RWPE2 (cell line): ENCODE measurements at regions not wholly inside any gene's neighbourhood (a gene's known extent, or its start where the extent isn't known, plus 50 kb on each side); places are given as distances from the start of the nearest gene placed in this dataset.

Source experiments
- ATAC-seq: fragments of 200-7000 bp; cut with Tn5 transposase; 3 replicates; pipeline ENCODE4 v1.9.1; 2021; ENCODE audit warnings: low read depth
- DNase-seq: peaks from one replicate; pipeline ENCODE4 v3.0.0-alpha.2; 2020; ENCODE audit warnings: low spot score
- H3K27ac ChIP-seq: fragments of 450-650 bp; 2 replicates; pipeline ENCODE4 v1.5.1; 2017; ENCODE audit warnings: mild to moderate bottlenecking; ENCODE audit not compliant: poor library complexity, severe bottlenecking
- H3K27me3 ChIP-seq: fragments of 250-450 bp; sonication (Bioruptor Pico); 2 replicates; pipeline ENCODE4 v1.5.1; 2021; ENCODE audit warnings: mild to moderate bottlenecking, moderate library complexity; ENCODE audit not compliant: insufficient read depth, poor library complexity, severe bottlenecking
- H3K36me3 ChIP-seq: fragments of 250-450 bp; sonication (Bioruptor Pico); 2 replicates; pipeline ENCODE4 v1.5.1; 2020; ENCODE audit warnings: low read depth, mild to moderate bottlenecking, moderate library complexity
- H3K4me1 ChIP-seq: fragments of 250-450 bp; sonication (Bioruptor Pico); 2 replicates; pipeline ENCODE4 v1.5.1; 2021; ENCODE audit warnings: mild to moderate bottlenecking, moderate library complexity; ENCODE audit not compliant: insufficient read depth, poor library complexity, severe bottlenecking
- H3K4me3 ChIP-seq: fragments of 250-450 bp; sonication (Bioruptor Pico); 2 replicates; pipeline ENCODE4 v1.5.1; 2021; ENCODE audit warnings: mild to moderate bottlenecking, moderate library complexity; ENCODE audit not compliant: severe bottlenecking
- H3K9me3 ChIP-seq: fragments of 250-450 bp; sonication (Bioruptor Pico); 2 replicates; pipeline ENCODE4 v1.5.1; 2021; ENCODE audit warnings: mild to moderate bottlenecking, moderate library complexity; ENCODE audit not compliant: severe bottlenecking
- TF ChIP-seq, protein P1 (sequence below): fragments of 450-650 bp; IDR thresholded peaks from one replicate; pipeline ENCODE4 v1.5.1; 2017; ENCODE audit warnings: mild to moderate bottlenecking, moderate library complexity; ENCODE audit not compliant: poor library complexity, severe bottlenecking

- Histone ChIP-seq H3K9me3 (no peaks in the 10 kb centered on the region), H3K27ac (no peak overlapping the region), H3K27me3 (no peaks in the 10 kb centered on the region), H3K4me3 (no peak overlapping the region), H3K4me1 (no peaks in the 10 kb centered on the region), H3K36me3 (no peaks in the 10 kb centered on the region)
- ATAC-seq (no peak), DNase-seq (no peak)
- TF ChIP-seq, protein P1, sequence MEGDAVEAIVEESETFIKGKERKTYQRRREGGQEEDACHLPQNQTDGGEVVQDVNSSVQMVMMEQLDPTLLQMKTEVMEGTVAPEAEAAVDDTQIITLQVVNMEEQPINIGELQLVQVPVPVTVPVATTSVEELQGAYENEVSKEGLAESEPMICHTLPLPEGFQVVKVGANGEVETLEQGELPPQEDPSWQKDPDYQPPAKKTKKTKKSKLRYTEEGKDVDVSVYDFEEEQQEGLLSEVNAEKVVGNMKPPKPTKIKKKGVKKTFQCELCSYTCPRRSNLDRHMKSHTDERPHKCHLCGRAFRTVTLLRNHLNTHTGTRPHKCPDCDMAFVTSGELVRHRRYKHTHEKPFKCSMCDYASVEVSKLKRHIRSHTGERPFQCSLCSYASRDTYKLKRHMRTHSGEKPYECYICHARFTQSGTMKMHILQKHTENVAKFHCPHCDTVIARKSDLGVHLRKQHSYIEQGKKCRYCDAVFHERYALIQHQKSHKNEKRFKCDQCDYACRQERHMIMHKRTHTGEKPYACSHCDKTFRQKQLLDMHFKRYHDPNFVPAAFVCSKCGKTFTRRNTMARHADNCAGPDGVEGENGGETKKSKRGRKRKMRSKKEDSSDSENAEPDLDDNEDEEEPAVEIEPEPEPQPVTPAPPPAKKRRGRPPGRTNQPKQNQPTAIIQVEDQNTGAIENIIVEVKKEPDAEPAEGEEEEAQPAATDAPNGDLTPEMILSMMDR, result no peak
Observed at GRCh38 chr15:100786901-100787566, 92.6 kb upstream of the ALDH1A3 start.

GRCh38 chr15:100787567-100788417 lies 91.8 kb upstream of the ALDH1A3 start:
- no peak for DNase-seq

DNA sequence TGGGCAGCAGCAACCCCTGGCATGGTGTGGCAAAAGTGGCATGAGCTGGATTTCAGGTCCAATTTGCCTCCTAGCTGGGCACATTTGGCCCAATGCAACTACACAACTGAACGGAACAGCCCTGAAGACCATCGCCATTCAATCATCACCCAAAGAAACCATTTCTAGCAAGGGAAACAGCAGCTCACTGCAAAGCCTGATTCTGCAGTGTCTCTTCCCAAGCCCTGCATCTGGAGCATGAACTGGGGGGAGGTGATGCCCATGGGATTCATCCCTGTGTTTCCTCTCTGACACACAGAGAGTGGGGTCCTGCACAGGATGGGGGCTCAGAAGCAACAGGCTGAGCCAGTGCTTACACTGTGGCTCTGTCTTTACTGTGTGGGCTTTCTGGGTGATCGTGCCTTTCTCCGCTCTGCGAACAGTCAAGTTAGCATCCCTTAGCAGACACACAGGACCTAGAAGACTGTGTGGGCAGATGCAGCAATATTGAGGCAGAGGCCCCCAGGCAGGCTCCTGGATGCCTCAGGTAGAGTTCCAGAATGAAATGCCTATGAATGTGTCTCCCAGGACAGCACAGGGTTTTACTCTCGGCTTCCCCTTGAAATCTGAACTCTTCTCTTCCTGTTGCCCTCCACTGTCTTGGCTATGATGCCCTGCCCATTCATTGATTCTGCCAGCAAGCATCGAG lies 91.1 kb upstream of the ALDH1A3 start:
- TF ChIP-seq, protein P1, result no peak
- DNase-seq (no peak), ATAC-seq (no peak)
- Histone ChIP-seq H3K27me3 (no peaks in the 10 kb centered on the region), H3K4me1 (no peaks in the 10 kb centered on the region), H3K9me3 (no peaks in the 10 kb centered on the region), H3K36me3 (no peaks in the 10 kb centered on the region), H3K4me3 (no peak overlapping the region), H3K27ac (no peak overlapping the region)

More at GRCh38 chr15:100787567-100788417, 91.8 kb upstream of the ALDH1A3 start:
- Histone ChIP-seq H3K36me3 (no peaks in the 10 kb centered on the region), H3K27ac (no peak overlapping the region), H3K4me3 (no peak overlapping the region), H3K27me3 (no peaks in the 10 kb centered on the region), H3K4me1 (no peaks in the 10 kb centered on the region), H3K9me3 (no peaks in the 10 kb centered on the region)
- TF ChIP-seq, protein P1, result no peak
- ATAC-seq, result no peak

GRCh38 chr15:100790786-100791265 lies 88.8 kb upstream of the ALDH1A3 start:
- Histone ChIP-seq H3K36me3 (no peaks in the 10 kb centered on the region), H3K9me3 (no peaks in the 10 kb centered on the region), H3K4me3 (no peak overlapping the region), H3K27ac (no peak overlapping the region), H3K4me1 (no peaks in the 10 kb centered on the region), H3K27me3 (no peaks in the 10 kb centered on the region)
- TF ChIP-seq, protein P1, result no peak
- no peak for ATAC-seq
- no peak for DNase-seq
